Stimulated activated CD4-positive, alpha-beta T cell treated with anti-CD3 and anti-CD28 coated beads, Interleukin-15, amount 100 ng/mL, for 1 hour (primary cell): ENCODE measurements at regions not wholly inside any gene's neighbourhood (a gene's known extent, or its start where the extent isn't known, plus 50 kb on each side); places are given as distances from the start of the nearest gene placed in this dataset.
"Not testable (repeated sequence)": the region's sequence is repeated elsewhere in the genome, so short reads cannot be mapped to it uniquely, and the experiment has no call there.

Experiments used
- DNase-seq, 2 donors: peaks; one replicate each; pipeline ENCODE4 v3.0.0-alpha.2; 2020; ENCODE audit warnings: low read depth in 1 of 2, low spot score in 1 of 2

DNA sequence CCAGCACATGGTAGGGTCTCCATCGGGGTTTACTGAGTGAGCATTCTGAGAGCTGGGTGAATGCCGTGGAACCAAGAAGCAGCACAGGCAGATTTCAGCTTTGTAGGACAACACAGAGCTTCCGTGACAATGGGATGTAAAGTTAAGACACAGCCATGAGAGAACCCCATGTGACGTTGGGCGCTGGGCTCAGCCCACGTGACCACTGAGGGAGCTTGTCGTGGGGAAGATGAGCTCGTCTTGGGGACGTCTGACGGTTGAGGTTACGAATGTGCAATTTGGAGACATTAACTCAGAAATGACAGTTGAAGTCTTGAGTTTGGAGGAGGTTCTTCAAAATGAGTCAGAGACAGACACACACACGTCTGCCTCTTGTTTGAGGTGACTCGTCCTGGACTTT is 51.5 kb upstream of the MUC20 start:
- DNase-seq = not testable (repeated sequence)

GRCh38 chr3:195668131-195668766 is 52.5 kb upstream of the MUC20 start:
- not testable (repeated sequence) for DNase-seq

DNA sequence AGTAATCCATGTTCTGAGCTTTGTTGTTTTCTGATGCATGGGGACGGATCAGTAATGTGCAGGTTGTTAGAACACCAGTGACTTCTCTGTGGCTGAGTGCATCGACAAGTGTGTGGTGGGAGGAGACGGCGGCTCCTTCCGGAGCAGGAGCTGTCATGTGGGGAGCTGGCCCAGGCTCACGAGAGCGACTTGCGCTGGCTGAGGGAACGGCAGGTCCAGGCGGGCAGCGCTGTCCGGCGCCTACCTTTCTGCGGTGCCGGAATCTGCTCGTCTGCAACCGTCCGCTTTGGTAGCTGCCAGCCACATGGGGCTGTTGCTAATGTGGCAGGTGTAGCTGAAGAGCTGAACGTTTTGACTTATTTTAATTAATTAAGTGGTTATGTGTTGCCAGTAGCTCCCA is 55.5 kb upstream of the MUC20 start:
- not testable (repeated sequence) for DNase-seq

GRCh38 chr3:195664131-195664530 is 56.6 kb upstream of the MUC20 start:
- DNase-seq = not testable (repeated sequence)

DNA sequence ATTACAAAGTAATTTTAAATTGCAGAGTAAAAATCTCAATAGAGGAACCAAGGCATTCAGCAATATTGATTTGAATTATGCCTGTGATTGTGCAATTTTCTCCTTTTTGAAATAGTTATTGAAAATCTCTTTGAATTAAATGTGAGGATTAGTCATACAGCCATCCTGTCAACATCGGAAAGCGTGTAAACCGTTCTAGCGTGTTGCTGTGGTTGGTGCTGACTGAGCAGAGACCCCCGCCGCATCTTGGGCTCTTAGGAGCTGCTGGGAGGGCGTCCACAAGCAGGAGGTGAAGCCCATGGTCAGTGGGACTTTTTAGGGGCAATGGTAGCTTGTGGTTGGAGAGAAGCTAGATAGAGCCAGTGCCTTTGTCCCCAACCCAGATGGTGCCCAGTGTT is 61.6 kb upstream of the MUC20 start:
- not testable (repeated sequence) for DNase-seq

- DNase-seq = not testable (repeated sequence)
Measured at GRCh38 chr3:195658381-195659135, 62.2 kb upstream of the MUC20 start.

- peak; percentile 88 to 90 for DNase-seq
Measured at GRCh38 chr3:195657475-195658372, 63.1 kb upstream of the MUC20 start.

DNA sequence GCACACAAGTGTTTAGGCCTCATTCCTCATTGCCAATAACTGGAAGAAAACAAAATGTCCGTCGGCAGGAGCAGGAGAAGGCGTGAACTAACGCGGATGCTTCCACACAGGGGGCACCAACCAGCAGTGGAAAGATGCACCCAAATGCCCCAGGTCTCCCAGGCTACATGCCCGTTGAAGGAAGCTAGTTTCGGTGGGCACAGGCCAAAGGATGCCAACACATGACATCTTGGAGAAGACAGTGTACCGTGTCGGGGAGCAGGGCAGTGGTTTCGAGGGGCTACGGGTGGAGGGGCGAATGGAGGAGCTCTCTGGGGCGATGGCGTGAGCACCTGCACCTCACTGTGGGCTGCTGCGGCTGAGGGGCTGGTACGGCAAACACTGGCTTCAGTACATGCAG is 64.7 kb upstream of the MUC20 start:
- not testable (repeated sequence) for DNase-seq

DNA sequence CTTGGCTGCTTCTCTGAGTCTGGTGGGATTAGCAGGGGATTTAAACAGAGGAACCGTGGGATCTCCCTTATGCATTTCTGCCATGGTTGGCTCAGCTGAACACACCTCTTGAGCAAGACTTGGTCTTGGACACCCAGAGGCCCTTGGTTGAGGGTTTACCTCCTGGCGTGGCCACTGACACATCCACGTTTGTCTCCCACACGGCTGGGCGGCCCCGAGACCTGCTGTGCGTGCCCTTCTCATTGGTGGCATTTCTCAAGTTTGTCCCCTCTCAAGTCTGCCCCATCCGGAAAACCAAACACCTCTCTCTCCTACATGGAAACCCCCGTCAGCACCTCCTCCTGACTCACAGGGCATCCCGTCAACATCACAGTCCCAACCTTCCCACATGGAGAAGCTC is 66.0 kb upstream of the MUC20 start:
- DNase-seq = not testable (repeated sequence)

DNA sequence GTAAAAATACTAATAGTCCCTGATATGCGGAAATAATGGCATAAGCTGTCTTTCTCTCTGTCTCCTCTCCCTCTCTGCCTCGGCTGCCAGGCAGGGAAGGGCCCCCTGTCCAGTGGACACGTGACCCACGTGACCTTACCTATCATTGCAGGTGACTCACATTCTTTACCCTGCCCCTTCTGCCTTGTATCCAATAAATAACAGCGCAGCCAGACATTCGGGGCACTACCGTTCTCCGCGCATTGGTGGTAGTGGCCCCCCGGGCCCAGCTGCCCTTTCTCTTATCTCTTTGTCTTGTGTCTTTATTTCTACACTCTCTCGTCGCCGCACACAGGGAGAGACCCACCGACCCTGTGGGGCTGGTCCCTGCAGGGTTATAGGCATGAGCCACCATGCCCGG is 66.6 kb upstream of the MUC20 start:
- not testable (repeated sequence) for DNase-seq

DNA sequence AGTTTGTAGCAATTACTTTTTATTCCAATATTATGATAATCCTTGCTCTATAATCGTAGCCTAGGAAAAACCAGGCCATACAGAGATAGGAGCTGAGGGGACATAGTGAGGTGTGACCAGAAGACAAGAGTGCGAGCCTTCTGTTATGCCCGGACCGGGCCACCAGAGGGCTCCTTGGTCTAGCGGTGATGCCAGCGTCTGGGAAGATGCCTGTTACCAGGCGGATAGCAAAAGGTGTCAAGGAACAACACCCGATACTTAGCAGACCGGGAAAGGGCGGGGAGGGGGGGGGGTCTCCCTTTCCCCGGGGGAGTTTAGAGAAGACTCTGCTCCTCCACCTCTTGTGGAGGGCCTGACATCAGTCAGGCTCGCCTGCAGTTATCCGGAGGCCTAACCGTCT is 67.1 kb upstream of the MUC20 start:
- DNase-seq = not testable (repeated sequence)

DNA sequence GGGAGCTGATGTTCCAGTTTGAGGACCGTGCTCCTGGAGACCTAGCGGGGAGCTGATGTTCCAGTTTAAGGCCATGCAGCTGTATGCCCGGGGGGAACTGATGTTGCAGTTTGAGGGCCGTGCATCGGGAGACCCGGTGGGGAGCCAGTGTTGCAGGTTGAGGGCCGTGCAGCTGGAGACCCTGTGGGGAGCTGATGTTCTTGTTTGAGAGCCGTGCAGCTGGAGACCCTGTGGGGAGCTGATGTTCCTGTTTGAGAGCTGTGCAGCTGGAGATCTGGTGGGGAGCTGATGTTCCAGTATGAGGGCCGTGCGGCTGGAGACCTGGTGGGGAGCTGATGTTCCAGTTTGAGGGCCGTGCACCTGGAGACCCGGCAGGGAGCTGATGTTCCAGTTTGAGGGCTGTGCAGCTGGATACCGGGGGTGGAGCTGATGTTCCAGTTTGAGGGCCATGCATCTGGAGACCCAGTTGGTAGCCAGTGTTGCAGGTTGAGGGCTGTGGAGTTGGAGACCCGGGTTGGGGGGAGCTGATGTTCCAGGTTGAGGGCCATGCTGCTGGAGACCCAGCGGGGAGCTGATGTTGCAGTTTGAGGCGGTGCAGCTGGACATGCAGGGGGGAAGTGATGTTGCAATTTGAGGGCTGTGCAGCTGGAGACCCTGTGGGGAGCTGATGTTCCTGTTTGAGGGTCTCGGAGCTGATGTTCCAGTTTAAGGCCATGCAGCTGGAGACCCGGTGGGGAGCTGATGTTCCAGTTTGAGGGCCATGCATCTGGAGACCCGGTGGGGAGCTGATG is 64.4 kb upstream of the APOD start:
- DNase-seq = not testable (repeated sequence)

GRCh38 chr3:195645872-195646271 is 62.1 kb upstream of the APOD start:
- not testable (repeated sequence) for DNase-seq

GRCh38 chr3:195643245-195643644 is 59.5 kb upstream of the APOD start:
- not testable (repeated sequence) for DNase-seq

- not testable (repeated sequence) for DNase-seq
Measured at GRCh38 chr3:195642311-195642710, 58.6 kb upstream of the APOD start.

GRCh38 chr3:195638456-195638855 is 54.7 kb upstream of the APOD start:
- DNase-seq = not testable (repeated sequence)

- DNase-seq = not testable (repeated sequence)
Measured at GRCh38 chr3:195637473-195638233, 53.9 kb upstream of the APOD start.

- not testable (repeated sequence) for DNase-seq
Measured at GRCh38 chr3:195637011-195637410, 53.3 kb upstream of the APOD start.

DNA sequence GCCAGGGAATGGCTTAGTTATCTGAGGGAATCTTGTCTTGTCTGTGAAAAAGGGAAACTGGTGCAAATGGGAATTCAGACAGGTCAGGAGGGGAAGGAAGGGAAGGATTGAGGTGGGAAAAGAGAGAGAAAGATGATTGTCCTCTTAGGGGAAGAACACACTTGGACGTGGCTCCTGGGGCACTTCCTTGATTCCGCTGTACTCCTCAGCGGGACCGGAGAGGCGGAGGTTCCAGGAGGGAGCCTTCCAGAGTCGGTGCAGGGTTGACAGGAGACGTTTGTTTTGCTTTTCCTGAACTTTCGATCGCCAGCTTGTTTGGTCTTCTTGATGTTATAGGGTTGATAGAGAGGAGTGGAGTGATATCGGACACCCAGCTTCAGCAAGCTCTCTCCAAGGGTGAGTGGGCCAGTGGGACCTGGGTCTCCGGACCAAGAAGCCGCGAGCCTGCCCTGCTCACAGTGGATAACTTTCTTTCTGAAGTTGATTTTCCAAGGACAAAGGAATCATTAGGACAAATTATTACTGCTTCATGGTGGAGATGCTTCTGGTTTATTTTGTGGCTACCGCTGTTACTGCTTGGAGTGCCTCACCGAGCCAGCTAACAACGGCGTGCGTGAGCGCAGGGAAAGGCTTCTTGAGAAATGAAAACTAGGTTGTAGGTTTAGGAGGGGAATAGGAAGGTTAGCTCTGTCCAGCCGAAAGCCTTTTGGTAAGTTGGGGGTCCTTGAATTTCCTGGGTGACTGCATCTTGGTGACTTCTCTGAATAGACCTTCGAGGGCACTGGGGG is 52.4 kb upstream of the APOD start:
- not testable (repeated sequence) for DNase-seq
